NCI-H128 (cell line): ENCODE measurements at regions not wholly inside any gene's neighbourhood (a gene's known extent, or its start where the extent isn't known, plus 50 kb on each side); places are given as distances from the start of the nearest gene placed in this dataset.
"Not testable (repeated sequence)": the region's sequence is repeated elsewhere in the genome, so short reads cannot be mapped to it uniquely, and the experiment has no call there.

ENCODE experiments used
- DNase-seq: peaks from one replicate; lab custom pipeline; 2025; ENCODE audit not compliant: unreplicated experiment; lab: John Stamatoyannopoulos, UW

- no peak for DNase-seq
Measured at GRCh38 chr12:33817713-33818112, 204.6 kb upstream of the ALG10 start.

GRCh38 chr12:33818313-33818712 is 204.0 kb upstream of the ALG10 start:
- DNase-seq = no peak

- DNase-seq = no peak
Measured at GRCh38 chr12:33825442-33825841, 196.9 kb upstream of the ALG10 start.

GRCh38 chr12:33825986-33826602 is 196.2 kb upstream of the ALG10 start:
- DNase-seq = peak; percentile 30

GRCh38 chr12:33828326-33828725 is 194.0 kb upstream of the ALG10 start:
- no peak for DNase-seq

- no peak for DNase-seq
Measured at GRCh38 chr12:33830070-33830469, 192.2 kb upstream of the ALG10 start.

GRCh38 chr12:33832900-33833299 is 189.4 kb upstream of the ALG10 start:
- no peak for DNase-seq

GRCh38 chr12:33834672-33835071 is 187.6 kb upstream of the ALG10 start:
- DNase-seq = no peak

GRCh38 chr12:33876618-33877017 is 145.7 kb upstream of the ALG10 start:
- no peak for DNase-seq

GRCh38 chr12:33892425-33892824 is 129.9 kb upstream of the ALG10 start:
- no peak for DNase-seq

GRCh38 chr12:33920460-33920859 is 101.8 kb upstream of the ALG10 start:
- DNase-seq = not testable (repeated sequence)

- DNase-seq = no peak
Measured at GRCh38 chr12:33926095-33926494, 96.2 kb upstream of the ALG10 start.

- not testable (repeated sequence) for DNase-seq
Measured at GRCh38 chr12:33937669-33938068, 84.6 kb upstream of the ALG10 start.

- no peak for DNase-seq
Measured at GRCh38 chr12:33942172-33942571, 80.1 kb upstream of the ALG10 start.

GRCh38 chr12:33944703-33945437 is 77.4 kb upstream of the ALG10 start:
- no peak for DNase-seq

- DNase-seq = no peak
Measured at GRCh38 chr12:33945438-33945784, 76.9 kb upstream of the ALG10 start.

- not testable (repeated sequence) for DNase-seq
Measured at GRCh38 chr12:33966219-33966618, 56.1 kb upstream of the ALG10 start.

GRCh38 chr12:33967760-33968159 is 54.5 kb upstream of the ALG10 start:
- DNase-seq = no peak
